HL-60 (cell line): ENCODE measurements at regions not wholly inside any gene's neighbourhood (a gene's known extent, or its start where the extent isn't known, plus 50 kb on each side); places are given as distances from the start of the nearest gene placed in this dataset.

ENCODE experiments used
- DNase-seq, 2 experiments: peaks; one replicate each; pipeline ENCODE4 v3.0.0-alpha.2; 2010 to 2020; ENCODE audit warnings: low read depth in 1 of 2, low spot score in 1 of 2
- H3K27ac ChIP-seq: fragments of 250-450 bp; sonication (Bioruptor Pico); replicated peaks from 2 replicates; pipeline ENCODE4 v1.5.1; 2020; ENCODE audit warnings: mild to moderate bottlenecking, moderate library complexity
- H3K27me3 ChIP-seq: fragments of 250-450 bp; sonication (Bioruptor Pico); 2 replicates; pipeline ENCODE4 v1.5.1; 2021; ENCODE audit warnings: mild to moderate bottlenecking, moderate library complexity; ENCODE audit not compliant: insufficient read depth, poor library complexity, severe bottlenecking
- H3K4me3 ChIP-seq: replicated peaks from 2 replicates; pipeline ENCODE4 v1.5.1; 2011; ENCODE audit warnings: mild to moderate bottlenecking, control low read depth, low read length; ENCODE audit not compliant: insufficient read depth
- GABPA ChIP-seq: IDR thresholded peaks from 2 replicates; pipeline ENCODE4 v1.6.1; 2012; ENCODE audit warnings: low read depth
- POLR2AphosphoS5 ChIP-seq: IDR thresholded peaks from 2 replicates; pipeline ENCODE4 v1.6.1; 2012; ENCODE audit warnings: low read depth
- SPI1 ChIP-seq: IDR thresholded peaks from 2 replicates; pipeline ENCODE4 v1.6.1; 2012; ENCODE audit warnings: low read depth, mild to moderate bottlenecking, borderline replicate concordance
- TF ChIP-seq, protein P1 (sequence below): IDR thresholded peaks from 2 replicates; pipeline ENCODE4 v1.6.1; 2012; ENCODE audit warnings: low read depth; ENCODE audit not compliant: insufficient replicate concordance
- TF ChIP-seq, protein P2 (sequence below): IDR thresholded peaks from one replicate; pipeline ENCODE4 v1.5.1; 2011; ENCODE audit warnings: low read length, control low read depth, inconsistent platforms; ENCODE audit not compliant: insufficient read depth

GRCh38 chr18:38481576-38481975 lies 916.0 kb upstream of the CELF4 start:
- TF ChIP-seq, protein P1, sequence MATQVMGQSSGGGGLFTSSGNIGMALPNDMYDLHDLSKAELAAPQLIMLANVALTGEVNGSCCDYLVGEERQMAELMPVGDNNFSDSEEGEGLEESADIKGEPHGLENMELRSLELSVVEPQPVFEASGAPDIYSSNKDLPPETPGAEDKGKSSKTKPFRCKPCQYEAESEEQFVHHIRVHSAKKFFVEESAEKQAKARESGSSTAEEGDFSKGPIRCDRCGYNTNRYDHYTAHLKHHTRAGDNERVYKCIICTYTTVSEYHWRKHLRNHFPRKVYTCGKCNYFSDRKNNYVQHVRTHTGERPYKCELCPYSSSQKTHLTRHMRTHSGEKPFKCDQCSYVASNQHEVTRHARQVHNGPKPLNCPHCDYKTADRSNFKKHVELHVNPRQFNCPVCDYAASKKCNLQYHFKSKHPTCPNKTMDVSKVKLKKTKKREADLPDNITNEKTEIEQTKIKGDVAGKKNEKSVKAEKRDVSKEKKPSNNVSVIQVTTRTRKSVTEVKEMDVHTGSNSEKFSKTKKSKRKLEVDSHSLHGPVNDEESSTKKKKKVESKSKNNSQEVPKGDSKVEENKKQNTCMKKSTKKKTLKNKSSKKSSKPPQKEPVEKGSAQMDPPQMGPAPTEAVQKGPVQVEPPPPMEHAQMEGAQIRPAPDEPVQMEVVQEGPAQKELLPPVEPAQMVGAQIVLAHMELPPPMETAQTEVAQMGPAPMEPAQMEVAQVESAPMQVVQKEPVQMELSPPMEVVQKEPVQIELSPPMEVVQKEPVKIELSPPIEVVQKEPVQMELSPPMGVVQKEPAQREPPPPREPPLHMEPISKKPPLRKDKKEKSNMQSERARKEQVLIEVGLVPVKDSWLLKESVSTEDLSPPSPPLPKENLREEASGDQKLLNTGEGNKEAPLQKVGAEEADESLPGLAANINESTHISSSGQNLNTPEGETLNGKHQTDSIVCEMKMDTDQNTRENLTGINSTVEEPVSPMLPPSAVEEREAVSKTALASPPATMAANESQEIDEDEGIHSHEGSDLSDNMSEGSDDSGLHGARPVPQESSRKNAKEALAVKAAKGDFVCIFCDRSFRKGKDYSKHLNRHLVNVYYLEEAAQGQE = no peak
- no peak for TF ChIP-seq SPI1
- TF ChIP-seq GABPA = no peak
- no peak for TF ChIP-seq POLR2AphosphoS5
- TF ChIP-seq, protein P2, sequence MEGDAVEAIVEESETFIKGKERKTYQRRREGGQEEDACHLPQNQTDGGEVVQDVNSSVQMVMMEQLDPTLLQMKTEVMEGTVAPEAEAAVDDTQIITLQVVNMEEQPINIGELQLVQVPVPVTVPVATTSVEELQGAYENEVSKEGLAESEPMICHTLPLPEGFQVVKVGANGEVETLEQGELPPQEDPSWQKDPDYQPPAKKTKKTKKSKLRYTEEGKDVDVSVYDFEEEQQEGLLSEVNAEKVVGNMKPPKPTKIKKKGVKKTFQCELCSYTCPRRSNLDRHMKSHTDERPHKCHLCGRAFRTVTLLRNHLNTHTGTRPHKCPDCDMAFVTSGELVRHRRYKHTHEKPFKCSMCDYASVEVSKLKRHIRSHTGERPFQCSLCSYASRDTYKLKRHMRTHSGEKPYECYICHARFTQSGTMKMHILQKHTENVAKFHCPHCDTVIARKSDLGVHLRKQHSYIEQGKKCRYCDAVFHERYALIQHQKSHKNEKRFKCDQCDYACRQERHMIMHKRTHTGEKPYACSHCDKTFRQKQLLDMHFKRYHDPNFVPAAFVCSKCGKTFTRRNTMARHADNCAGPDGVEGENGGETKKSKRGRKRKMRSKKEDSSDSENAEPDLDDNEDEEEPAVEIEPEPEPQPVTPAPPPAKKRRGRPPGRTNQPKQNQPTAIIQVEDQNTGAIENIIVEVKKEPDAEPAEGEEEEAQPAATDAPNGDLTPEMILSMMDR = no peak
- DNase-seq = no peak
- no peak overlapping the region for H3K27ac ChIP-seq
- peaks cover 13% of the 10 kb centered on the region for H3K27me3 ChIP-seq
- no peak overlapping the region for H3K4me3 ChIP-seq

- H3K27me3 ChIP-seq = no peaks in the 10 kb centered on the region
- H3K4me3 ChIP-seq = no peak overlapping the region
- DNase-seq = no peak
- TF ChIP-seq POLR2AphosphoS5 (no peak), GABPA (no peak), SPI1 (no peak)
- TF ChIP-seq, protein P1 = no peak
- TF ChIP-seq, protein P2 = no peak
- no peak overlapping the region for H3K27ac ChIP-seq
Measured at GRCh38 chr18:38475686-38476085, 910.1 kb upstream of the CELF4 start.

- Histone ChIP-seq H3K27ac (no peak overlapping the region), H3K4me3 (no peak overlapping the region), H3K27me3 (no peaks in the 10 kb centered on the region)
- TF ChIP-seq GABPA (no peak), SPI1 (no peak), POLR2AphosphoS5 (no peak)
- TF ChIP-seq, protein P2 = no peak
- TF ChIP-seq, protein P1 = no peak
- no peak for DNase-seq
Measured at GRCh38 chr18:38473535-38473934, 907.9 kb upstream of the CELF4 start.
